Erythroblast (primary cell): ENCODE measurements at regions not wholly inside any gene's neighbourhood (a gene's known extent, or its start where the extent isn't known, plus 50 kb on each side); places are given as distances from the start of the nearest gene placed in this dataset.

Experiments used
- GATA1 ChIP-seq: IDR thresholded peaks from 2 replicates; pipeline ENCODE4 v1.6.1; 2011; ENCODE audit warnings: low read depth, mild to moderate bottlenecking, control low read depth, low read length, moderate library complexity
- POLR2A ChIP-seq: IDR thresholded peaks from 2 replicates; pipeline ENCODE4 v1.6.1; 2011; ENCODE audit warnings: mild to moderate bottlenecking, low read length

DNA sequence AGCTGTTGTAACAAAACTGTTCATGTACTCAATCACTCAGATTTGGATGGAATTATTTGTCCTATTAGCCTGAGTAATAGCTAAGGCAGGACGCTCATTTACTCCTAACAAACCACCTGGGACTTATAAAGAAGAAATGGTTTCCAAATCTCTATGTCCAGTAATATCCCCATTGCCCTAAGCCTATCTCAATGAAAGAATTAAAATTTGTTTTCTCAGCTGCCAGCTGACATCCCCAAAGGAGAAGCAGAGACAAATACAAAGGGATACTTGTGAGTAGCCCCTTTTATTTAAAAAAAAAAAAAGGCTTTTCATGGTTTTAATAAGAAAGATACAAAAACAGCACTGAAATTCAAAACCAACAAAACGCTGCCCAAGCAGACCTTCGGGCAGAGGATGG is 211.4 kb upstream of the PARD3B start:
- TF ChIP-seq POLR2A (no peak), GATA1 (no peak)
